WTC11 (cell line): ENCODE measurements at regions not wholly inside any gene's neighbourhood (a gene's known extent, or its start where the extent isn't known, plus 50 kb on each side); places are given as distances from the start of the nearest gene placed in this dataset.

Experiments
- ATAC-seq: fragments of 200-7000 bp; cut with Tn5 transposase; 2 replicates; pipeline ENCODE4 v1.10.0; 2021; ENCODE audit warnings: mild to moderate bottlenecking, moderate library complexity
- CTCF ChIA-PET: fragments of 300-600 bp; sonication (Branson Sonifier 250); formaldehyde crosslinking; loops from one replicate; lab custom pipeline; 2021; ENCODE audit warnings: antibody characterized with exemption; lab: Charles Lee
- POLR2A ChIA-PET: fragments of 350-600 bp; sonication (Branson Sonifier 250); formaldehyde crosslinking; loops from one replicate; lab custom pipeline; 2021; ENCODE audit warnings: antibody characterized with exemption; lab: Charles Lee
- DNase-seq: peaks from one replicate; pipeline ENCODE4 v3.0.0; 2021; ENCODE audit warnings: low spot score
- H3K27ac Mint-ChIP-seq: 2 replicates; pipeline ENCODE4 v1.8.0; 2021; ENCODE audit warnings: mixed read lengths
- H3K27me3 Mint-ChIP-seq: 2 replicates; pipeline ENCODE4 v1.8.0; 2021; ENCODE audit warnings: low read depth, mild to moderate bottlenecking, moderate library complexity, mixed read lengths
- H3K36me3 Mint-ChIP-seq: 2 replicates; pipeline ENCODE4 v1.8.0; 2021; ENCODE audit warnings: mixed read lengths
- H3K4me1 Mint-ChIP-seq: 2 replicates; pipeline ENCODE4 v1.8.0; 2022; ENCODE audit warnings: mixed read lengths
- H3K4me3 Mint-ChIP-seq: 2 replicates; pipeline ENCODE4 v1.8.0; 2021; ENCODE audit warnings: mild to moderate bottlenecking, moderate library complexity, mixed read lengths
- H3K9me3 Mint-ChIP-seq: 2 replicates; pipeline ENCODE4 v1.8.0; 2021; ENCODE audit warnings: mixed read lengths
- AFF4 ChIP-seq: sonication (generic); formaldehyde crosslinking; IDR thresholded peaks from 2 replicates; pipeline ENCODE4 v1.8.1; 2023; ENCODE audit warnings: mild to moderate bottlenecking, missing genetic modification reagents, borderline replicate concordance
- AR ChIP-seq: fragments of 250-450 bp; sonication (Bioruptor Pico); IDR thresholded peaks from 2 replicates; pipeline ENCODE4 v1.9.0; 2021; ENCODE audit warnings: mild to moderate bottlenecking
- ELF4 ChIP-seq: sonication (generic); formaldehyde crosslinking; IDR thresholded peaks from 2 replicates; pipeline ENCODE4 v1.8.1; 2022; ENCODE audit warnings: low read depth, mild to moderate bottlenecking, moderate library complexity, missing genetic modification reagents
- HMGXB4 ChIP-seq: sonication (generic); formaldehyde crosslinking; IDR thresholded peaks from 2 replicates; pipeline ENCODE4 v1.8.1; 2023; ENCODE audit warnings: mild to moderate bottlenecking, moderate library complexity, missing genetic modification reagents
- JUN ChIP-seq: sonication (generic); formaldehyde crosslinking; IDR thresholded peaks from 2 replicates; pipeline ENCODE4 v1.8.0; 2023; ENCODE audit warnings: mild to moderate bottlenecking, missing genetic modification reagents
- MXD4 ChIP-seq: fragments of 250-450 bp; sonication (Bioruptor Pico); IDR thresholded peaks from 2 replicates; pipeline ENCODE4 v1.8.0; 2021; ENCODE audit warnings: mild to moderate bottlenecking, moderate library complexity, borderline replicate concordance
- NR1H2 ChIP-seq: sonication (generic); formaldehyde crosslinking; IDR thresholded peaks from 2 replicates; pipeline ENCODE4 v1.9.0; 2021; ENCODE audit warnings: mild to moderate bottlenecking, moderate library complexity, missing genetic modification reagents
- NR3C1 ChIP-seq: sonication (generic); formaldehyde crosslinking; conservative IDR thresholded peaks from 2 replicates; pipeline ENCODE4 v1.8.1; 2023; ENCODE audit warnings: low read depth, mild to moderate bottlenecking, missing genetic modification reagents
- PRRX2 ChIP-seq: fragments of 250-450 bp; sonication (Bioruptor Pico); IDR thresholded peaks from 2 replicates; pipeline ENCODE4 v1.8.0; 2021; ENCODE audit warnings: mild to moderate bottlenecking
- SMAD4 ChIP-seq: sonication (generic); formaldehyde crosslinking; IDR thresholded peaks from 2 replicates; pipeline ENCODE4 v1.8.0; 2022; ENCODE audit warnings: mild to moderate bottlenecking, missing genetic modification reagents
- SP1 ChIP-seq: sonication (generic); formaldehyde crosslinking; conservative IDR thresholded peaks from 2 replicates; pipeline ENCODE4 v1.8.1; 2022; ENCODE audit warnings: missing genetic modification reagents
- TCF7 ChIP-seq: sonication (generic); formaldehyde crosslinking; IDR thresholded peaks from 2 replicates; pipeline ENCODE4 v1.8.0; 2022; ENCODE audit warnings: mild to moderate bottlenecking, low read depth, missing genetic modification reagents, moderate library complexity
- TP53 ChIP-seq: sonication (generic); formaldehyde crosslinking; IDR thresholded peaks from 2 replicates; pipeline ENCODE4 v1.8.1; 2023; ENCODE audit warnings: mild to moderate bottlenecking, missing genetic modification reagents
- ZNF121 ChIP-seq: sonication (generic); formaldehyde crosslinking; IDR thresholded peaks from 2 replicates; pipeline ENCODE4 v1.8.0; 2023; ENCODE audit warnings: missing genetic modification reagents
- ZNF219 ChIP-seq: sonication (generic); formaldehyde crosslinking; IDR thresholded peaks from 2 replicates; pipeline ENCODE4 v1.8.0; 2023; ENCODE audit warnings: missing genetic modification reagents, mild to moderate bottlenecking, borderline replicate concordance
- ZNF317 ChIP-seq: sonication (generic); formaldehyde crosslinking; IDR thresholded peaks from 2 replicates; pipeline ENCODE4 v1.8.1; 2023; ENCODE audit warnings: low read depth, mild to moderate bottlenecking, moderate library complexity, missing genetic modification reagents, borderline replicate concordance
- TF ChIP-seq, protein P1 (sequence below): fragments of 200-600 bp; IDR thresholded peaks from 2 replicates; pipeline ENCODE4 v1.8.0; 2022; ENCODE audit warnings: antibody characterized with exemption

DNA sequence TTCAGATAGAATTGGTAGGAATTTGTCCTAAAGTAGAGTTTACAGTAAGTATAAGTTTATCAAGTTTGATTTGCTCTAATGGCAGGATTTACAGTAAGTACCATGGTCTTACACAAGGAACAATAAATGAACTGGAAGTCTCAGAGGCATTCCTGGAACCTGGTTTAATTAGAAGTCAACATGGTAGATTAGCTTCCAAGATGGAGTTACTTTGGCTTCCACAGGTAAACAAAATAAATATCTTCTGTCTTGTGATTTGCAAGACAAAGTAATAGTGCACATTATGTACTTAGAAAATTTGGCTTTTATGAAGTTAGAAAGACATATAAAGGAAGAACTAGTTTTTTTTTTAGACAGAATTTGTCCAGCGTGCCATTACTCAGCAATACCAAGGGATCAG, 190.7 kb downstream of the GLUD2 start (continued):
- TF ChIP-seq ZNF219 (CRISPR knock-in tag) (no peak), AR (CRISPR knock-in tag) (no peak), AFF4 (CRISPR knock-in tag) (no peak)

DNA sequence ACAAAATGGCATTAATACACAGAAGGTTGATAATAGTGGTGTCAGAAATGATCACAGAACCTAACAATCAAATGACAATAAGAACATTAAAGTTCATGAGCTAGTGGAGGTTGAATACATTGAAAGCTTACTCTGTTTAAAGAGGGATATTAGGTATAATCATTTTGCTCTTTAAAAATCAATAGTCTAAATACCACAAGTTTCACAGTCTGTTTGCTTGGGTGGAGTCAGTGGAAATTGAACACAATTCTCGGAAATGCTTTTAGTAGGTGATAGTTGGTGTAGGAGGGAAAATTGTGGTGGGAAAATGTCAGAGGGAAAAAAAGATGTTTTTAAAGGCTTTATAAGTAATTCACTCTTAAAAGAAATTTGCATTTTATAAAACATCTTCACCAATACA, 197.1 kb downstream of the GLUD2 start:
- Mint-ChIP-seq H3K27me3 (no peaks in the 10 kb centered on the region; the same call in 1 of the 2 replicates), H3K4me3 (no peak overlapping the region), H3K9me3 (peaks cover 6% of the 10 kb centered on the region), H3K27ac (no peak overlapping the region), H3K36me3 (no peaks in the 10 kb centered on the region), H3K4me1 (no peaks in the 10 kb centered on the region)
- DNase-seq, result no peak
- CTCF ChIA-PET, result no interaction called here
- TF ChIP-seq NR3C1 (CRISPR knock-in tag) (no peak), ZNF121 (CRISPR knock-in tag) (no peak), SMAD4 (CRISPR knock-in tag) (no peak), PRRX2 (CRISPR knock-in tag) (no peak), ELF4 (CRISPR knock-in tag) (no peak), SP1 (CRISPR knock-in tag) (no peak), TP53 (CRISPR knock-in tag) (no peak), TCF7 (CRISPR knock-in tag) (no peak), JUN (no peak), AFF4 (CRISPR knock-in tag) (no peak), HMGXB4 (no peak), ZNF317 (CRISPR knock-in tag) (no peak), NR1H2 (no peak), MXD4 (CRISPR knock-in tag) (no peak)
- TF ChIP-seq, protein P1, sequence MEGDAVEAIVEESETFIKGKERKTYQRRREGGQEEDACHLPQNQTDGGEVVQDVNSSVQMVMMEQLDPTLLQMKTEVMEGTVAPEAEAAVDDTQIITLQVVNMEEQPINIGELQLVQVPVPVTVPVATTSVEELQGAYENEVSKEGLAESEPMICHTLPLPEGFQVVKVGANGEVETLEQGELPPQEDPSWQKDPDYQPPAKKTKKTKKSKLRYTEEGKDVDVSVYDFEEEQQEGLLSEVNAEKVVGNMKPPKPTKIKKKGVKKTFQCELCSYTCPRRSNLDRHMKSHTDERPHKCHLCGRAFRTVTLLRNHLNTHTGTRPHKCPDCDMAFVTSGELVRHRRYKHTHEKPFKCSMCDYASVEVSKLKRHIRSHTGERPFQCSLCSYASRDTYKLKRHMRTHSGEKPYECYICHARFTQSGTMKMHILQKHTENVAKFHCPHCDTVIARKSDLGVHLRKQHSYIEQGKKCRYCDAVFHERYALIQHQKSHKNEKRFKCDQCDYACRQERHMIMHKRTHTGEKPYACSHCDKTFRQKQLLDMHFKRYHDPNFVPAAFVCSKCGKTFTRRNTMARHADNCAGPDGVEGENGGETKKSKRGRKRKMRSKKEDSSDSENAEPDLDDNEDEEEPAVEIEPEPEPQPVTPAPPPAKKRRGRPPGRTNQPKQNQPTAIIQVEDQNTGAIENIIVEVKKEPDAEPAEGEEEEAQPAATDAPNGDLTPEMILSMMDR, result no peak
- POLR2A ChIA-PET, result no interaction called here
- no peak for ATAC-seq
